IPS-20b (cell line): ENCODE measurements at regions not wholly inside any gene's neighbourhood (a gene's known extent, or its start where the extent isn't known, plus 50 kb on each side); places are given as distances from the start of the nearest gene placed in this dataset.
"Not testable (repeated sequence)": the region's sequence is repeated elsewhere in the genome, so short reads cannot be mapped to it uniquely, and the experiment has no call there.

ENCODE experiments used
- H3K27ac ChIP-seq: one replicate; pipeline ENCODE4 v1.5.1; 2013; ENCODE audit warnings: low read length
- H3K27me3 ChIP-seq: 2 replicates; pipeline ENCODE4 v1.6.1; 2013; ENCODE audit warnings: mild to moderate bottlenecking, low read length, inconsistent platforms; ENCODE audit not compliant: insufficient read depth
- H3K36me3 ChIP-seq: 2 replicates; pipeline ENCODE4 v1.6.1; 2013; ENCODE audit warnings: low read depth, mild to moderate bottlenecking, inconsistent platforms, low read length, moderate library complexity; ENCODE audit not compliant: insufficient read depth
- H3K4me1 ChIP-seq: 2 replicates; pipeline ENCODE4 v1.6.1; 2013; ENCODE audit warnings: mild to moderate bottlenecking, control low read depth, inconsistent platforms, low read length, moderate library complexity; ENCODE audit not compliant: insufficient read depth
- H3K4me3 ChIP-seq: 2 replicates; pipeline ENCODE4 v1.5.1; 2013; ENCODE audit warnings: mild to moderate bottlenecking, low read length, inconsistent platforms
- H3K9ac ChIP-seq: 2 replicates; pipeline ENCODE4 v1.6.1; 2013; ENCODE audit warnings: low read depth, mild to moderate bottlenecking, inconsistent platforms, low read length, moderate library complexity
- H3K9me3 ChIP-seq: 2 replicates; pipeline ENCODE4 v1.6.1; 2013; ENCODE audit warnings: mild to moderate bottlenecking, low read depth, low read length, inconsistent platforms; ENCODE audit not compliant: insufficient read depth

GRCh38 chr6:122182061-122182460 is 217.4 kb upstream of the HSF2 start:
- H3K9me3 ChIP-seq: no peaks in the 10 kb centered on the region
- H3K27me3 ChIP-seq: no peaks in the 10 kb centered on the region
- H3K4me1 ChIP-seq: no peaks in the 10 kb centered on the region
- H3K36me3 ChIP-seq: no peaks in the 10 kb centered on the region
- H3K9ac ChIP-seq: no peak overlapping the region
- no peak overlapping the region for H3K27ac ChIP-seq
- no peak overlapping the region for H3K4me3 ChIP-seq

GRCh38 chr6:122184401-122184827 is 215.0 kb upstream of the HSF2 start:
- Histone ChIP-seq H3K4me3 (no peak overlapping the region), H3K27ac (no peak overlapping the region), H3K4me1 (no peaks in the 10 kb centered on the region), H3K27me3 (no peaks in the 10 kb centered on the region), H3K36me3 (no peaks in the 10 kb centered on the region), H3K9me3 (no peaks in the 10 kb centered on the region), H3K9ac (no peak overlapping the region)

- H3K27me3 ChIP-seq, H3K4me1 ChIP-seq, H3K9ac ChIP-seq, H3K27ac ChIP-seq, H3K4me3 ChIP-seq, H3K36me3 ChIP-seq, H3K9me3 ChIP-seq: not testable (repeated sequence)
These were observed 214.0 kb upstream of the HSF2 start for GRCh38 chr6:122185458-122185857.

GRCh38 chr6:122187186-122187585 is 212.3 kb upstream of the HSF2 start:
- Histone ChIP-seq H3K4me1 (no peaks in the 10 kb centered on the region), H3K27me3 (no peaks in the 10 kb centered on the region), H3K9ac (no peak overlapping the region), H3K36me3 (no peaks in the 10 kb centered on the region), H3K27ac (no peak overlapping the region), H3K9me3 (no peaks in the 10 kb centered on the region), H3K4me3 (no peak overlapping the region)

- no peak overlapping the region for H3K9ac ChIP-seq
These were observed 200.5 kb upstream of the HSF2 start for GRCh38 chr6:122198922-122199321.

GRCh38 chr6:122200440-122200839 is 199.0 kb upstream of the HSF2 start:
- Histone ChIP-seq H3K27ac (no peak overlapping the region), H3K4me1 (no peaks in the 10 kb centered on the region), H3K9ac (no peak overlapping the region), H3K4me3 (no peak overlapping the region), H3K9me3 (peaks cover 3% of the 10 kb centered on the region; the same call in 1 of the 2 replicates), H3K36me3 (no peaks in the 10 kb centered on the region), H3K27me3 (no peaks in the 10 kb centered on the region)

More at GRCh38 chr6:122198922-122199321, 200.5 kb upstream of the HSF2 start:
- H3K9me3 ChIP-seq: peaks cover 2% of the 10 kb centered on the region; the same call in 1 of the 2 replicates
- H3K36me3 ChIP-seq: no peaks in the 10 kb centered on the region
- no peak overlapping the region for H3K27ac ChIP-seq
- no peaks in the 10 kb centered on the region for H3K4me1 ChIP-seq
- H3K4me3 ChIP-seq: no peak overlapping the region
- no peaks in the 10 kb centered on the region for H3K27me3 ChIP-seq

GRCh38 chr6:122202576-122203137 is 196.8 kb upstream of the HSF2 start:
- no peaks in the 10 kb centered on the region for H3K27me3 ChIP-seq
- no peak overlapping the region for H3K4me3 ChIP-seq
- H3K4me1 ChIP-seq: no peaks in the 10 kb centered on the region
- no peak overlapping the region for H3K9ac ChIP-seq
- H3K36me3 ChIP-seq: no peaks in the 10 kb centered on the region
- H3K9me3 ChIP-seq: peaks cover 3% of the 10 kb centered on the region; the same call in 1 of the 2 replicates
- no peak overlapping the region for H3K27ac ChIP-seq

- H3K4me3 ChIP-seq: no peak overlapping the region
- H3K27me3 ChIP-seq: no peaks in the 10 kb centered on the region
These were observed 192.4 kb upstream of the HSF2 start for GRCh38 chr6:122207061-122207460.

GRCh38 chr6:122207794-122208193 is 191.7 kb upstream of the HSF2 start:
- no peaks in the 10 kb centered on the region for H3K27me3 ChIP-seq

More at GRCh38 chr6:122207061-122207460, 192.4 kb upstream of the HSF2 start:
- Histone ChIP-seq H3K4me1 (no peaks in the 10 kb centered on the region), H3K9ac (no peak overlapping the region), H3K9me3 (peaks cover 3% of the 10 kb centered on the region; the same call in 1 of the 2 replicates), H3K27ac (no peak overlapping the region), H3K36me3 (no peaks in the 10 kb centered on the region)

GRCh38 chr6:122214605-122215318 is 184.7 kb upstream of the HSF2 start:
- no peak overlapping the region for H3K4me3 ChIP-seq
- no peak overlapping the region for H3K27ac ChIP-seq
- no peaks in the 10 kb centered on the region for H3K9me3 ChIP-seq
- no peaks in the 10 kb centered on the region for H3K4me1 ChIP-seq
- H3K27me3 ChIP-seq: no peaks in the 10 kb centered on the region
- no peaks in the 10 kb centered on the region for H3K36me3 ChIP-seq
- no peak overlapping the region for H3K9ac ChIP-seq

More at GRCh38 chr6:122207794-122208193, 191.7 kb upstream of the HSF2 start:
- H3K4me3 ChIP-seq: no peak overlapping the region
- H3K36me3 ChIP-seq: no peaks in the 10 kb centered on the region
- H3K9ac ChIP-seq: no peak overlapping the region
- H3K4me1 ChIP-seq: no peaks in the 10 kb centered on the region
- peaks cover 3% of the 10 kb centered on the region; the same call in 1 of the 2 replicates for H3K9me3 ChIP-seq
- no peak overlapping the region for H3K27ac ChIP-seq

GRCh38 chr6:122220254-122220653 is 179.2 kb upstream of the HSF2 start:
- Histone ChIP-seq H3K9me3 (no peaks in the 10 kb centered on the region), H3K36me3 (no peaks in the 10 kb centered on the region), H3K9ac (no peak overlapping the region), H3K4me3 (no peak overlapping the region), H3K27me3 (no peaks in the 10 kb centered on the region), H3K27ac (no peak overlapping the region), H3K4me1 (no peaks in the 10 kb centered on the region)

- Histone ChIP-seq H3K27me3 (no peaks in the 10 kb centered on the region), H3K27ac (no peak overlapping the region), H3K9me3 (no peaks in the 10 kb centered on the region), H3K36me3 (no peaks in the 10 kb centered on the region), H3K4me1 (no peaks in the 10 kb centered on the region), H3K9ac (no peak overlapping the region), H3K4me3 (no peak overlapping the region)
These were observed 176.7 kb upstream of the HSF2 start for GRCh38 chr6:122222761-122223160.
